Caco-2 (cell line): ENCODE measurements at regions not wholly inside any gene's neighbourhood (a gene's known extent, or its start where the extent isn't known, plus 50 kb on each side); places are given as distances from the start of the nearest gene placed in this dataset.

Experiments
- BruUV-seq: library from RNA; stranded (reverse); fragments of 400-500 nt; replicated peaks from 2 replicates; lab custom pipeline; 2021; lab: Mats Ljungman, UMichigan
- CTCF ChIA-PET: fragments of 300-600 bp; sonication (Branson Sonifier 250); formaldehyde crosslinking; loops from one replicate; lab custom pipeline; 2022; ENCODE audit warnings: antibody characterized with exemption; lab: Charles Lee
- POLR2A ChIA-PET: fragments of 300-600 bp; sonication (Branson Sonifier 250); formaldehyde crosslinking; loops from one replicate; lab custom pipeline; 2022; ENCODE audit warnings: antibody characterized with exemption; lab: Charles Lee
- DNase-seq, 2 experiments: peaks; one replicate each; pipeline versions ENCODE4 v3.0.0 to v3.0.0-alpha.2; 2020 to 2022
- H3K27me3 ChIP-seq: replicated peaks from 2 replicates; pipeline ENCODE4 v1.6.0; 2011; ENCODE audit warnings: low read length; ENCODE audit not compliant: control insufficient read depth, insufficient read depth
- H3K36me3 ChIP-seq: 2 replicates; pipeline ENCODE4 v1.5.1; 2011; ENCODE audit warnings: low read length; ENCODE audit not compliant: control insufficient read depth, insufficient read depth
- H3K4me1 ChIP-seq: fragments of 250-450 bp; sonication (Bioruptor Pico); 2 replicates; pipeline ENCODE4 v1.5.1; 2020; ENCODE audit warnings: mild to moderate bottlenecking
- H3K4me3 ChIP-seq: 2 replicates; pipeline ENCODE4 v1.5.1; 2011; ENCODE audit warnings: low read depth, mild to moderate bottlenecking, control low read depth, low read length
- H3K9me3 ChIP-seq: fragments of 250-450 bp; sonication (Bioruptor Pico); 2 replicates; pipeline ENCODE4 v1.5.1; 2020; ENCODE audit warnings: mild to moderate bottlenecking, moderate library complexity
- H3K27ac Mint-ChIP-seq: one replicate; pipeline ENCODE4 v1.8.0; 2022; ENCODE audit warnings: mixed read lengths; ENCODE audit not compliant: unreplicated experiment
- H3K27me3 Mint-ChIP-seq: one replicate; pipeline ENCODE4 v1.8.0; 2022; ENCODE audit warnings: mixed read lengths; ENCODE audit not compliant: insufficient read depth, unreplicated experiment
- H3K36me3 Mint-ChIP-seq: one replicate; pipeline ENCODE4 v1.8.0; 2022; ENCODE audit warnings: mild to moderate bottlenecking, mixed read lengths; ENCODE audit not compliant: insufficient read depth, unreplicated experiment
- H3K4me1 Mint-ChIP-seq: one replicate; pipeline ENCODE4 v1.8.0; 2022; ENCODE audit warnings: low read depth, mixed read lengths; ENCODE audit not compliant: unreplicated experiment
- H3K4me3 Mint-ChIP-seq: one replicate; pipeline ENCODE4 v1.8.0; 2022; ENCODE audit warnings: mild to moderate bottlenecking, moderate library complexity, mixed read lengths; ENCODE audit not compliant: unreplicated experiment
- H3K9me3 Mint-ChIP-seq: one replicate; pipeline ENCODE4 v1.8.0; 2022; ENCODE audit warnings: mixed read lengths; ENCODE audit not compliant: unreplicated experiment
- CTCF ChIP-seq, 2 experiments: fragments of 200-600 bp in 1 of 2; IDR thresholded peaks; 1 replicate in 1 of 2; 2 replicates in 1 of 2; pipeline versions ENCODE4 v1.5.1 to v1.8.0; 2011 to 2022; ENCODE audit warnings: antibody characterized with exemption in 1 of 2, control low read depth in 1 of 2, inconsistent platforms in 1 of 2, low read depth in 1 of 2, low read length in 1 of 2, mild to moderate bottlenecking in 1 of 2, moderate library complexity in 1 of 2; ENCODE audit not compliant: insufficient read depth in 1 of 2, severe bottlenecking in 1 of 2, unreplicated experiment in 1 of 2
- intact Hi-C: fragments of 100-400 bp; cut with micrococcal nuclease; formaldehyde crosslinking; loops from one replicate; pipeline ENCODE4 v1.10.0; 2022; ENCODE audit not compliant: unreplicated experiment

GRCh38 chr16:88316151-88316550 lies 66.6 kb upstream of the ZNF469 start:
- Histone ChIP-seq H3K36me3 (no peaks in the 10 kb centered on the region), H3K27me3 (no peaks in the 10 kb centered on the region), H3K4me1 (peaks cover 9% of the 10 kb centered on the region), H3K4me3 (no peak overlapping the region), H3K9me3 (peaks cover 19% of the 10 kb centered on the region)
- Mint-ChIP-seq H3K36me3 (no peaks in the 10 kb centered on the region), H3K4me1 (no peaks in the 10 kb centered on the region), H3K9me3 (peaks cover 20% of the 10 kb centered on the region), H3K27me3 (no peaks in the 10 kb centered on the region), H3K4me3 (no peak overlapping the region), H3K27ac (no peak overlapping the region)
- TF ChIP-seq CTCF (IDR thresholded peaks at IDR 0.05; ENCODE audit: insufficient read depth in 1 of 2, low read depth in 1 of 2, low read length in 1 of 2, severe bottlenecking in 1 of 2, unreplicated experiment in 1 of 2): no peak
- no TSS peak for BruUV-seq
- ChIA-PET CTCF (interaction anchor here (0.8 kb wide), 1 partner anchor 534 kb away, joined by 7 read pairs; no protein-coding TSS in a partner anchor), POLR2A (no interaction called here)
- intact Hi-C loops: no loop called here
- no peak for DNase-seq

GRCh38 chr16:88316941-88317612 lies 65.7 kb upstream of the ZNF469 start:
- ChIA-PET CTCF (no interaction called here), POLR2A (no interaction called here)
- no peak overlapping the region for H3K4me3 ChIP-seq
- peaks cover 9% of the 10 kb centered on the region for H3K4me1 ChIP-seq
- no peak overlapping the region for H3K4me3 Mint-ChIP-seq
- no peaks in the 10 kb centered on the region for H3K36me3 ChIP-seq
- no peaks in the 10 kb centered on the region for H3K4me1 Mint-ChIP-seq
- BruUV-seq: no TSS peak
- TF ChIP-seq CTCF (IDR thresholded peaks at IDR 0.05; ENCODE audit: insufficient read depth in 1 of 2, low read depth in 1 of 2, low read length in 1 of 2, severe bottlenecking in 1 of 2, unreplicated experiment in 1 of 2): no peak
- H3K27ac Mint-ChIP-seq: peak overlapping the region; percentile 43
- H3K9me3 ChIP-seq: peaks cover 12% of the 10 kb centered on the region
- intact Hi-C loops: no loop called here
- H3K27me3 ChIP-seq: no peaks in the 10 kb centered on the region
- H3K36me3 Mint-ChIP-seq: no peaks in the 10 kb centered on the region
- no peak for DNase-seq
- peaks cover 12% of the 10 kb centered on the region for H3K9me3 Mint-ChIP-seq
- H3K27me3 Mint-ChIP-seq: no peaks in the 10 kb centered on the region

GRCh38 chr16:88317613-88317965 lies 65.2 kb upstream of the ZNF469 start:
- no peak for DNase-seq
- H3K4me1 ChIP-seq: peaks cover 9% of the 10 kb centered on the region
- peaks cover 7% of the 10 kb centered on the region for H3K9me3 Mint-ChIP-seq
- BruUV-seq: no TSS peak
- H3K27ac Mint-ChIP-seq: peak overlapping the region; percentile 43
- CTCF ChIA-PET: no interaction called here
- no peak overlapping the region for H3K4me3 ChIP-seq
- peaks cover 9% of the 10 kb centered on the region; the same call in 1 of the 2 replicates for H3K9me3 ChIP-seq
- no peak overlapping the region for H3K4me3 Mint-ChIP-seq
- no peak for TF ChIP-seq CTCF (IDR thresholded peaks at IDR 0.05; ENCODE audit: insufficient read depth in 1 of 2, low read depth in 1 of 2, low read length in 1 of 2, severe bottlenecking in 1 of 2, unreplicated experiment in 1 of 2)
- POLR2A ChIA-PET: no interaction called here
- H3K36me3 ChIP-seq: no peaks in the 10 kb centered on the region
- H3K27me3 Mint-ChIP-seq: no peaks in the 10 kb centered on the region
- no peaks in the 10 kb centered on the region for H3K27me3 ChIP-seq
- H3K36me3 Mint-ChIP-seq: no peaks in the 10 kb centered on the region
- intact Hi-C loops: no loop called here
- no peaks in the 10 kb centered on the region for H3K4me1 Mint-ChIP-seq
